Stimulated activated CD8-positive, alpha-beta memory T cell treated with anti-CD3 and anti-CD28 coated beads, Interleukin-7, amount 100 ng/mL, for 24 hours (primary cell): ENCODE measurements at regions not wholly inside any gene's neighbourhood (a gene's known extent, or its start where the extent isn't known, plus 50 kb on each side); places are given as distances from the start of the nearest gene placed in this dataset.
"Not testable (repeated sequence)": the region's sequence is repeated elsewhere in the genome, so short reads cannot be mapped to it uniquely, and the experiment has no call there.

ENCODE experiments used
- DNase-seq: peaks from one replicate; pipeline ENCODE4 v3.0.0-alpha.2; 2020; ENCODE audit warnings: low read depth

GRCh38 chr5:89630064-89630463 lies 747.1 kb upstream of the MEF2C start:
- not testable (repeated sequence) for DNase-seq

DNA sequence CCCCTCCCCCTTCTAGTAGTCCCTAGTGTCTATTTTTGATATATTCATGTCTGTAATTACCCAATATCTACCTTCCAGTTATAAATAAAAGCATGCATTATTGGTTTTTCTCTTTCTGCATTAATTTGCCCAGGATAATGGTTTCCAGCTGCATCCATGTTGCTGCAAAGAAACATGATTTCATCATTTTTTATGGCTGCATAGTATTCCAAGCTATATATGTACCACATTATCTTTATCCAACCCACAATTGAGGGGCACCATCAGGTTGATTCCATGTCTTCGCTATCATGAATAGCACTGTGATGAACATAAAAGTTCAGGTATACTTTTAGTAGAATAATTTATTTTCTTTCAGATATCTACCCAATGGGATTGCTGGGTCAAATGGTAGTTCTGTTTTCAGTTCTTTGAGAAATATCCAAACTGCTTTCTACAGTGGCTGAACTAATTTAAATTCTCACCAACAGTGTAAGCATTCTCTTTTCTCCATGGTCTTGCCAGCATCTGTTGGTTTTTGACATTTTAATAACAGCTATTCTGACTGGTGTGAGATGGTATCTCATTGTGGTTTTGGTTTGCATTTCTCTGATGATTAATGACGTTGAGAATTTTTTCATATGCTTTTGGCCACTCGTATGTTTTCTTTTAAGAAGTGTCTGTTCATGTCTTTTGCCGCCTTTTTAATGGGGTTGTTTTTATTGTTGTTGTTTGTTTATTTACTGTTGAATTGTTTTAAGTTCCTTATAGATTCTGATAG lies 746.1 kb upstream of the MEF2C start:
- DNase-seq = no peak

DNA sequence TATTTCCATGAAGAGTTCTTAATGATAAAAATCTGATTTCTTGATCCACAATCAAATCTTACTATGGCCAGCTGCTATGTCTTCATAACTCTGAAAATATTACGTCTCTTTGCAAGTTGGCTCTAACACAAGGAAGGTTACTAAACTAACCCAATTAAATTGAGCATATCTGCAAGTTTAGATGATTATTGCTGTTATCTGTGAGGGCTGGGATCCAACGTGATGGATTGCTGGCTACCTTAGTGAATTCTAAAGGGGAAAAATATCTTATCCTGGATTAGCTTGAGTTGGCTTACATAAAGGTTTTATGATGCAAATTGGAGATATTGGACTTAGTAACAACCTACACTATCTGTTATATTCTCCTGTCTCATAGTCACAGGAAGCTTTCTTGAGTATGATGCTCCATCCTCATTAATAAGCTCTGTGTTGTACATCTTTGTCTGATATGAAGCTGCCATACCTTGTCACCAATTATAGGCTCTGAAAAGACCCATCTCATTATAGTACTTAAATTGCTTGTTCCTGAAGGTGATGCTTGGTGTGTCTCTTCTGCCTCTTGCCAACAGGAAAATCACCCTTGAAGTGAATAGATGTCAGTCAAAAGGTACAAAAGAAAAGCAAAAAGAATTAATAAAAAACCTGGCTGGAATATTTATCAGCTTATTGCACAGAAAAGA lies 733.0 kb upstream of the MEF2C start:
- DNase-seq = no peak

- no peak for DNase-seq
Observed at GRCh38 chr5:89613222-89613956, 730.4 kb upstream of the MEF2C start.

DNA sequence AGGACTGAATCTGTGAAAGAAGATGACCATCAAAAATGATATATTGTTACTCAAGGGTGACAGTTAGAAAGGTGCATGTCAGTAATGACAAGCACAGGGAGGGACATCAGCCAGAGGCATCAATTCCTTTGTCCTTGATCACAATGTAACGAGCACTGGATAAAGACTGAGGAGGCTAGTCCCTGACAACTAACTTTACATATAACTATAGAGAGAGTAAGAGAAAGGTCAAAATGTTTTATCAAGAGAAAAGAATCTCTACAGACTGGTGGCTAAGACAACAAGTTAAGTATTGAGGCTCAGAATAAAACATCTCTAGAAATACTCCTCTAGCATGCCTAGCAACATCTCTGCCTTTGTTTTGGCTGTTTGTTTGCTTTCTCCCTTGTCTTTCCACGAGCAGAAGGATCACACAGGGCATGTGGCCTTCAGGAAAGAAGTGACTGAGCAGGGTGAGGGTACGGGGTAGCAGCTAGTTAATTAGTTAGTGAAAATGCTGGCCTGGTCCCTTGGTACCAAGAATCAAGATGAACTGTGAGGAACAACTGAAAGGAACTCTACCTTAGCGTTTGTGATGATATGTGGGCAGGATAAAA lies 724.1 kb upstream of the MEF2C start:
- DNase-seq = no peak

GRCh38 chr5:89604342-89604741 lies 721.4 kb upstream of the MEF2C start:
- no peak for DNase-seq

DNA sequence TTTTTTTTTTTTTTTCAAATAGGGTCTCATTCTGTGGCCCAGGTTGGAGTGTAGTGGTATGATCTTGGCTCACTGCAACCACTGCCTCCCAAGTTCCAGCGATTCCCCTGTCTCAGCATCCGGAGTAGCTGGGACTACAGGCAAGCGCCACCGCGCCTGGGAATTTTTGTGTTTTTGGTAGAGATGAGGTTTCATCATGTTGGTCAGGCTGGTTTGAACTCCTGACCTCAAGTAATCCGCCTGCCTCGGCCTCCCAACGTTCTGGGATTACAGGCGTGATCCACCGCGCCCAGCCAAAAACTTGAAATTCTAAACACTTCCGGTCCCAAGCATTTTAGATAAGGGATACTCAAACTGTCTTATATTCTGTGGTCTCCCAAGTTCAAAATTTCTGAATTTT lies 718.9 kb upstream of the MEF2C start:
- no peak for DNase-seq

GRCh38 chr5:89597878-89598277 lies 714.9 kb upstream of the MEF2C start:
- DNase-seq = no peak

GRCh38 chr5:89596821-89597220 lies 713.8 kb upstream of the MEF2C start:
- DNase-seq = no peak

- DNase-seq = no peak
Observed at GRCh38 chr5:89595056-89595455, 712.1 kb upstream of the MEF2C start.

DNA sequence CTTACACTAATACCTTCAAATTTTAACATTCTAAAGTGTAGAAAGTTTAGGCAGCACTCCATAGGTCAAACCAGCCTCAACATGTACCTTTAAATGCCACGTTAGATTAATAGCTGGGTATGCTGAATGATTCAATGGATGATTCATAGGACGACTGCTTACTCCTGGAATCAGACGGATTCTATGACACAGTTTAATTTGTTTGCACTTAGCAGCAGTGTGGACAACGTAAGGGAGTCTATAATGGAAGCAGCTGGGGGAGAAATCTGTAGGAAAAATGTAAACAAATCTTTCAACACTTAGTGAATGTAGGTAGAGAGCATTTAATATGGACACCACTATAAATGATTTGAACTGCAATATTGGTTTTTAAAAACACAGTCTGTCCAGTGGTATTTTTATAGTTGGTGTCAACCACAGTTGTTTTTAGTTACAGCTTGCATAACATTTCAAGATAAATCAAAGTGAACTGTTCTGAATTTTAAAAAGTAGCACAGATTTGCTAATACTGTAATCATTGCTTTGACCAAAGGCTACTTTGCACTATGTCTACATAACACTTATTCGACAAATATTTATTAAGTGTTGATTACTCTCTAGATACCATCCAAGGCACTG lies 701.5 kb upstream of the MEF2C start:
- DNase-seq = no peak

DNA sequence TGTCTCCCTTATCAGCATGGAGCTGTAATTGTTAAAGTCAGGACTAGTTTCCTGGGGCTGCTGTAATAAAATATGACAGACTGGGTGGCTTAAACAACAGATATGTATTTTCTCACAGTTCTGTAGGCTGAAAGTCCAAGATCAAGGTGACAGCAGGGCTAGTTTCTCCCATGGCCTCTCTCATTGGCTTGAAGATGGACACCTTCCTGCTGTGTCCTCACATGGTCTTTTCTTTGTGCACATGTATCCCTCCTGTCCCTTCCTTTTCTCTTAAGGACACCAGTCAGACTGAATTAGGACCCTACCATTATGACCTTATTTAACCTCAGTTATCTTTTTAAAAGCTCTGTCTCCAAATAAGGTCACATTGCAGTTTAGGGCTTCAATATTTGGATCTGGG lies 700.5 kb upstream of the MEF2C start:
- DNase-seq = no peak

DNA sequence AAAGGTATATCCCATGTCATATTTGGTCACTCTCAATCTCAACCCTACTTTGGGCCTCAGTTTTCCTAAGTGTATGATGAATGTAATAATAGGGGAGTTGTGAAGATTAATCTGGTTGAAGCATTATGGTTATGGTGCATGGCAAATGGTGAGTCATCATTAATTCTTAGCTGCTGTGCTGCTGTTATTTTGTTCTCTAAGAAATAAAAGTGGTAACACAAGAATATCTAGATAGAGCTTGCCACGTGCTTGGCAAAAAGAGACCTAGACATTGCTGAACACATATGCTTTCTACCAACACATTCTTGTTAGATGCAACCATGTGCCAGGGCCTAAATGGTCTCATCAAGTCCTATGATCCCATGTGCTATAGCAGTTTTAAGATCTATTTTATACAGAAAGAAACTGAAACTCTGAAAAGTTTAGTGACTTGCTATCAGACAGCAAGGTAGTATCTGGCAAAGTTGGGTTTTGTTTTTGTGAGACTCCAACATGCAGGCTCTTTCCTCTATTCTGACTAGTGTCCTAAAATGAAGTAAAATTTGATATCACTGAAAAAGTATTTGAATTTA lies 699.9 kb upstream of the MEF2C start:
- DNase-seq = no peak

DNA sequence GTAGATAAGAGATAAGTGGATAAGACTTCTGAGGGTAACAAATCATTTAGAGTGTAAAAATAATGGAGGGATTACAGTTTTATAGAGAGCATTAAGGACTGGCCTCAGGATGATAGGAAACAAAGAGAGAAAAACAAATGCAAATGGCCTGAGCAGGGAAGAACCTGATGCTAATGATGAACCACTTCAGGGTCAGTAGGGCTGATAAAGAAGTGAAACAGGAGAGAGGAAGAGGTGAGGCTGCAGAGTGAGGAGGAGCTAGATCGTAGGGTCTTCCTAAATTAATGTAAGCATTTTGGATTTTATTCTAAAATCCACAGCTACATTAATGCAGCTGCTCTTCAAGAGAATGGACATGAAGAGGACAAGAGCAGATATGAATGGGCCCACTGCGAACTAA lies 698.0 kb upstream of the MEF2C start:
- DNase-seq = no peak

DNA sequence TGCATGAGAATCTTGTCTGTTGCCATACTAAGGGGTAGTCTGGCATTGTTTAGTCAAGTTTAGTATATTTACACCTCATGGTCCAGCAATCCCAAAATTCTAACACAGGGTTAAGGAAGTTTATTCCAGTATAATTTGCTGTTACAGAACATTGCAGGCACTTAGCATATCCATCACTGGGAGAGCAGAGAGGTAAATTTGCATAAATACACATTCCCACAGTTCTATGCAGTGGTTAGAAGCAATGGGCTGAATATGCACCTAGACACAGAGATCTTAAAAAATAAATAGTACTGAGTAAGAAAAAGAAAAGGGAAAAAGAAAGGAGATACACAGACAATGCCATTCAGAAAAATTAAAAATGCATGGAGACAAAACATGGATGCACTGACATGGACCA lies 692.3 kb upstream of the MEF2C start:
- DNase-seq = no peak

DNA sequence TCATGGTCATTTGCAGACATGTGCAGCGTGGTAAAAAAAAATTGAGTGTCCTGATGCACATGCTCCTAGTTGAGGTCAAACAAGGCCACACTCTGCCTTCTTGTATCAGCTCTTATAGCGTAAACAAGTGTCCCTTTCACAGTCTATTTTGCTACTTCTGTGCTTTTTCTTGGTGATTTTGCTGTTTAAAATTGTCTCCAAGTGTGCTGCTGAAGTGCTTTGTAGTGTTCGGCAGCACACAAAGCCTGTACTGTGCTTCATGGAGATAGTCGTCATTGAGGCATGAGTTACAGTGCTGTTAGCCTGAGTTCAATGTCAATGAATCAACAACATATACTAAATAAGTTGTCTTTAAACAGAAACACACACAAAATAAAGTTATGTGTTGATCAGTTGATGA lies 690.4 kb upstream of the MEF2C start:
- no peak for DNase-seq

DNA sequence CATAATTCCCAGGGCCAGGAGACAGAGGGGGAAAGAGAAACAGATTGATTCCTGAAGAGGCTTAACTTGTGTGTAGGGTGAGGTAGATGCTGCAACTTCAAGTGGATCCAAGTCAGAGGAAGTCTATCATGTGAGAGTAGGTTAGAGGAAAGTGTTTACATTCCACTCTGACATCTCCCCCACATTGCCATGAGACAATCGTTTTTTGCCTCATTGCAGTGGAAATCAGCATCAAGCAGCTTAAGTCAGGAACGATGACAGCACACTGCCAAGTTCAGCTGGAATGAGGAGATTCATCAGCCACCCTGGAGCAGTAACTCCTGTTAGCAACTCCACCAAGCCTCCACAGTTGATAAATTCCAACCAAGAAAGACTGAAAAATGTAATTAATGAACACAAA lies 689.7 kb upstream of the MEF2C start:
- DNase-seq = no peak

DNA sequence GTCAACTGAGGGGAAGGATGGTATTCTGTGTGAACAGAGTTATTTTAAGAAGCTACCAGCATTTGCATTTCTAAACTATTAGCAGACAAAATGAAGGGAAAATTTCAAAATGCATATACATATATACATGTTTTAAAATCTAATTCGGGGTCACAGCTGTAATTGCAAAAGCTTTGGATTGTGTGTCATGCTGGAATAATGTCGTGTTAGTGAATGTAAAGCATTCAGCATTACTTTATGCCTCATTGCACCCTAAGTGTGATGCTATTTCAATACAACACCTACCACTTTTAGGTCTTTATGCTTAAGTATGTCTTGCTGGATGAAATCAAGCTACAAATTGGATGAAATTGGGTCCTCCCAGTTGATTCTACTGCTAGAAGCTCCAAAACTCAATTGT lies 687.6 kb upstream of the MEF2C start:
- no peak for DNase-seq

GRCh38 chr5:89566340-89566739 lies 683.4 kb upstream of the MEF2C start:
- DNase-seq = no peak

GRCh38 chr5:89560696-89561095 lies 677.7 kb upstream of the MEF2C start:
- no peak for DNase-seq

- no peak for DNase-seq
Observed at GRCh38 chr5:89556215-89556913, 673.4 kb upstream of the MEF2C start.
